GM10266 (cell line): ENCODE measurements at regions not wholly inside any gene's neighbourhood (a gene's known extent, or its start where the extent isn't known, plus 50 kb on each side); places are given as distances from the start of the nearest gene placed in this dataset.

Experiments used
- DNase-seq: peaks from one replicate; pipeline ENCODE4 v3.0.0; 2012; ENCODE audit errors: extremely low spot score
- CTCF ChIP-seq: IDR thresholded peaks from 2 replicates; pipeline ENCODE4 v1.5.1; 2012; ENCODE audit warnings: mild to moderate bottlenecking, low read depth; ENCODE audit not compliant: control insufficient read depth, insufficient read depth; ENCODE audit errors: missing control alignments

- DNase-seq = no peak
- no peak for TF ChIP-seq CTCF
Observed at GRCh38 chr6:77173472-77174074, 289.7 kb downstream of the HTR1B start.

- TF ChIP-seq CTCF = no peak
- no peak for DNase-seq
Observed at GRCh38 chr6:77172578-77172977, 290.7 kb downstream of the HTR1B start.

GRCh38 chr6:77159730-77160129 is 303.6 kb downstream of the HTR1B start:
- TF ChIP-seq CTCF = no peak
- DNase-seq = no peak

- no peak for DNase-seq
- no peak for TF ChIP-seq CTCF
Observed at GRCh38 chr6:77151241-77151640, 312.1 kb downstream of the HTR1B start.

- no peak for TF ChIP-seq CTCF
- no peak for DNase-seq
Observed at GRCh38 chr6:77150736-77151135, 312.6 kb downstream of the HTR1B start.

GRCh38 chr6:77145244-77145643 is 318.0 kb downstream of the HTR1B start:
- no peak for TF ChIP-seq CTCF
- DNase-seq = no peak

GRCh38 chr6:77143659-77144447 is 319.4 kb downstream of the HTR1B start:
- TF ChIP-seq CTCF = no peak

More at GRCh38 chr6:77143659-77144447, 319.4 kb downstream of the HTR1B start:
- DNase-seq = no peak
